Suprapubic skin (tissue), 4 donors: ENCODE measurements at regions not wholly inside any gene's neighbourhood (a gene's known extent, or its start where the extent isn't known, plus 50 kb on each side); places are given as distances from the start of the nearest gene placed in this dataset.

Source experiments
- EP300 ChIP-seq: sonication (generic); formaldehyde crosslinking; IDR thresholded peaks from one replicate; pipeline ENCODE4 v1.6.1; 2017; ENCODE audit warnings: antibody characterized with exemption
- POLR2A ChIP-seq, 2 donors: fragments of 450-650 bp; IDR thresholded peaks; one replicate each; pipeline ENCODE4 v1.6.1; 2017; ENCODE audit warnings: antibody characterized with exemption in 2 of 2, mild to moderate bottlenecking in 2 of 2, moderate library complexity in 2 of 2
- POLR2AphosphoS5 ChIP-seq, 3 donors: sonication (generic); formaldehyde crosslinking; IDR thresholded peaks; one replicate each; pipeline ENCODE4 v1.6.1; 2017; ENCODE audit warnings: antibody characterized with exemption in 3 of 3
- TF ChIP-seq, protein P1 (sequence below), 2 donors: fragments of 200-600 bp in 1 of 2; fragments of 450-650 bp in 1 of 2; sonication (generic) in 1 of 2; IDR thresholded peaks; one replicate each; pipeline ENCODE4 v1.5.1; 2016 to 2019; ENCODE audit warnings: antibody characterized with exemption in 2 of 2, mild to moderate bottlenecking in 1 of 2, moderate library complexity in 1 of 2

DNA sequence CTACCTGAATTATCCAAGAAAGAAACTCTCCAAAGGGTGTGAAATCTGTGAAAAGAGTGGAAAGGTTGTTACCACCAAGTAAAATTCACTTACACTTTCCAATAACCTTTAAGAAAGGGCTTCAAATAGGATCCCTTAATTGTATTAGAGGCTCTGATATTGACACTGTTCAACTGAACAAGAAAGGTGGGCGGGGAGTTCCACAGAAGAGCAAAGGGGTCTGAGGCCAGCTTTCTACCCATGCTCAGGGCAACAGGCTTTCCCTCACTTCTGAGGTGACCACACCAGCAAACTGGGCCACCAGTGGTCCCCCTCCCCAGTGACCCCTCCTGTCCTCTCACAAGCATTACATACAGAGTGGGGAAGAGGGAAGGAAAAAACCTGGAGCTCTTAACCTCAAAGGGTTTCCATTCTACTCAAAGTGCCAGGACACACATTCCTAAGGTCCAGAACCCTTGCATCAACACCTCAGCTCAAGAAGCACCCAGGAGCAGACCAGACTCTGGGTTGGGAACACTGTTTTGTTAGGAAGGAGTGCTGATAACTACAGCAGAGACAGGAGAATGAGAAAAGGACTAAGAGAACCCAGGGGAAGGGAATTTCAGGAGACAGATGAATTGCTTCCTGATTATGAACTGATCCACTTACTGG, 71.6 kb upstream of the AKIP1 start:
- TF ChIP-seq, protein P1, sequence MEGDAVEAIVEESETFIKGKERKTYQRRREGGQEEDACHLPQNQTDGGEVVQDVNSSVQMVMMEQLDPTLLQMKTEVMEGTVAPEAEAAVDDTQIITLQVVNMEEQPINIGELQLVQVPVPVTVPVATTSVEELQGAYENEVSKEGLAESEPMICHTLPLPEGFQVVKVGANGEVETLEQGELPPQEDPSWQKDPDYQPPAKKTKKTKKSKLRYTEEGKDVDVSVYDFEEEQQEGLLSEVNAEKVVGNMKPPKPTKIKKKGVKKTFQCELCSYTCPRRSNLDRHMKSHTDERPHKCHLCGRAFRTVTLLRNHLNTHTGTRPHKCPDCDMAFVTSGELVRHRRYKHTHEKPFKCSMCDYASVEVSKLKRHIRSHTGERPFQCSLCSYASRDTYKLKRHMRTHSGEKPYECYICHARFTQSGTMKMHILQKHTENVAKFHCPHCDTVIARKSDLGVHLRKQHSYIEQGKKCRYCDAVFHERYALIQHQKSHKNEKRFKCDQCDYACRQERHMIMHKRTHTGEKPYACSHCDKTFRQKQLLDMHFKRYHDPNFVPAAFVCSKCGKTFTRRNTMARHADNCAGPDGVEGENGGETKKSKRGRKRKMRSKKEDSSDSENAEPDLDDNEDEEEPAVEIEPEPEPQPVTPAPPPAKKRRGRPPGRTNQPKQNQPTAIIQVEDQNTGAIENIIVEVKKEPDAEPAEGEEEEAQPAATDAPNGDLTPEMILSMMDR (IDR thresholded peaks at IDR 0.05): no peak
- TF ChIP-seq POLR2A (IDR thresholded peaks at IDR 0.05) (no peak), POLR2AphosphoS5 (IDR thresholded peaks at IDR 0.05) (no peak), EP300 (no peak)
